ENCODE measurements at regions not wholly inside any gene's neighbourhood (a gene's known extent, or its start where the extent isn't known, plus 50 kb on each side); places are given as distances from the start of the nearest gene placed in this dataset.

GRCh38 chr11:90392692-90393091 is 169.8 kb upstream of the CHORDC1 start:
- Histone ChIP-seq H3K27ac (replicated peaks in 1 of 4) (no peak overlapping the region), H3K4me3 (no peak overlapping the region), H3K4me1 (no peaks in the 10 kb centered on the region), H3K36me3 (no peaks in the 10 kb centered on the region), H3K9me3 (no peaks in the 10 kb centered on the region), H3K27me3 (no peaks in the 10 kb centered on the region)
- no peak for DNase-seq (ENCODE audit: extremely low spot score)
- intact Hi-C loops (cut with DNase I) = no loop called here
- TF ChIP-seq CTCF (IDR thresholded peaks at IDR 0.05) (no peak), POLR2AphosphoS5 (IDR thresholded peaks at IDR 0.05) (no peak), POLR2A (IDR thresholded peaks at IDR 0.05; ENCODE audit: low read depth) (no peak), EP300 (IDR thresholded peaks at IDR 0.05) (no peak)
- WGBS = 91% methylated on average over 1 of the region's 1 CpG

GRCh38 chr11:90391756-90392155 is 168.9 kb upstream of the CHORDC1 start:
- Histone ChIP-seq H3K27me3 (no peaks in the 10 kb centered on the region), H3K27ac (replicated peaks in 1 of 4) (no peak overlapping the region), H3K4me1 (no peaks in the 10 kb centered on the region), H3K4me3 (no peak overlapping the region), H3K9me3 (no peaks in the 10 kb centered on the region), H3K36me3 (no peaks in the 10 kb centered on the region)
- whole genome bisulfite sequencing = 80% methylated on average over 6 of the region's 7 CpGs
- intact Hi-C loops (cut with DNase I) = no loop called here
- DNase-seq (ENCODE audit: extremely low spot score) = no peak
- TF ChIP-seq POLR2AphosphoS5 (IDR thresholded peaks at IDR 0.05) = no peak
- no peak for TF ChIP-seq EP300 (IDR thresholded peaks at IDR 0.05)
- TF ChIP-seq CTCF (IDR thresholded peaks at IDR 0.05) = no peak
- no peak for TF ChIP-seq POLR2A (IDR thresholded peaks at IDR 0.05; ENCODE audit: low read depth)

- H3K27ac ChIP-seq (replicated peaks in 1 of 4) = no peak overlapping the region
- no peak for TF ChIP-seq CTCF (IDR thresholded peaks at IDR 0.05)
- TF ChIP-seq POLR2A (IDR thresholded peaks at IDR 0.05; ENCODE audit: low read depth) = no peak
- no peak for TF ChIP-seq POLR2AphosphoS5 (IDR thresholded peaks at IDR 0.05)
- no peak for TF ChIP-seq EP300 (IDR thresholded peaks at IDR 0.05)
- no peaks in the 10 kb centered on the region for H3K4me1 ChIP-seq
- intact Hi-C loops (cut with DNase I) = no loop called here
- H3K9me3 ChIP-seq = no peaks in the 10 kb centered on the region
- WGBS = 90% methylated on average over 5 of the region's 5 CpGs
- no peak overlapping the region for H3K4me3 ChIP-seq
- no peaks in the 10 kb centered on the region for H3K27me3 ChIP-seq
- no peaks in the 10 kb centered on the region for H3K36me3 ChIP-seq
- no peak for DNase-seq (ENCODE audit: extremely low spot score)
Observed at GRCh38 chr11:90380206-90380605, 157.4 kb upstream of the CHORDC1 start.

- Histone ChIP-seq H3K36me3 (no peaks in the 10 kb centered on the region), H3K4me1 (no peaks in the 10 kb centered on the region), H3K27me3 (no peaks in the 10 kb centered on the region), H3K9me3 (no peaks in the 10 kb centered on the region), H3K27ac (replicated peaks in 1 of 4) (no peak overlapping the region), H3K4me3 (no peak overlapping the region)
- DNase-seq (ENCODE audit: extremely low spot score) = no peak
- TF ChIP-seq POLR2AphosphoS5 (IDR thresholded peaks at IDR 0.05) (no peak), CTCF (IDR thresholded peaks at IDR 0.05) (no peak), POLR2A (IDR thresholded peaks at IDR 0.05; ENCODE audit: low read depth) (no peak), EP300 (IDR thresholded peaks at IDR 0.05) (no peak)
- intact Hi-C loops (cut with DNase I) = no loop called here
- 82% methylated on average over 2 of the region's 2 CpGs for WGBS
Observed at GRCh38 chr11:90373971-90374370, 151.1 kb upstream of the CHORDC1 start.

- intact Hi-C loops (cut with DNase I) = no loop called here
- Histone ChIP-seq H3K27me3 (no peaks in the 10 kb centered on the region), H3K4me1 (no peaks in the 10 kb centered on the region), H3K9me3 (peaks cover 0 to 5% (median 0%) of the 10 kb centered on the region in 4 donors), H3K36me3 (no peaks in the 10 kb centered on the region), H3K4me3 (no peak overlapping the region), H3K27ac (replicated peaks in 1 of 4) (no peak overlapping the region)
- 77% methylated on average over 2 of the region's 2 CpGs for WGBS
- no peak for DNase-seq (ENCODE audit: extremely low spot score)
- TF ChIP-seq EP300 (IDR thresholded peaks at IDR 0.05) (no peak), CTCF (IDR thresholded peaks at IDR 0.05) (no peak), POLR2AphosphoS5 (IDR thresholded peaks at IDR 0.05) (no peak), POLR2A (IDR thresholded peaks at IDR 0.05; ENCODE audit: low read depth) (no peak)
Observed at GRCh38 chr11:90364527-90364926, 141.7 kb upstream of the CHORDC1 start.
